ENCODE measurements at regions not wholly inside any gene's neighbourhood (a gene's known extent, or its start where the extent isn't known, plus 50 kb on each side); places are given as distances from the start of the nearest gene placed in this dataset.
"Not testable (repeated sequence)": the region's sequence is repeated elsewhere in the genome, so short reads cannot be mapped to it uniquely, and the experiment has no call there.

DNA sequence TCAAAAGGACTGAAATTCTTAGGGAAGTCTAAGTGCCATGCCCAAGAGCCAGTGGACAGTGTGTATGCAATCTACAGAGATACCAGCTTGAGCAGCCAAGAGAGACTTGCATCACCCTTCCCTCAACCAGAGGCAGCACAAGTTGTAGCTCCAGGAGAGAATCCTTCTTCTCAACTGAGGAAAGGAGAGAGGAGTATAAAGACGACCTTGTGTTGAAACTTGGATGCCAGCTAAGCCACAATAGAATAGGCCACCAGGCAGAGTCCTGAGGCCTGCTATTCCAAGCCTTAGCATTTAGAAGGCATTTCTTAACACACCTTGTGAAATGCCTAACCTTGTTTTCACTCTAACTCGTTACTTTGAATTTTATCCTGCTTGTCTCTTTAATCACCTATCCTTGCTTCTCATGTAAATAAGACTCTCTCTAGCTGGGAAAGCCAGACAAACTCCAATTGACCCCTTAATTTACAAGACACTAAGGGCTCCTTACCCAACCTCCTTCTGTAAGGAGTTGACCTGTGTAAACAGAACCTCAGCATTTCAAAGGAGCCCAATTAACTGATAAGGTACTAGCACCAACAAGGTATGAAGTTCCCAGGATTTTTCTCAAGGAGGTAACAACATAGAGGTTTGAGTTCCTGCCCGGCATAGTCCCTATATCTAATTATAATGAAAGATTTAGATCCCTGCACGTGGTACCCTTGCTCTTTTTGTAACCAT lies 738.8 kb downstream of the AMY1C start:
- no peak for FAIRE-seq

DNA sequence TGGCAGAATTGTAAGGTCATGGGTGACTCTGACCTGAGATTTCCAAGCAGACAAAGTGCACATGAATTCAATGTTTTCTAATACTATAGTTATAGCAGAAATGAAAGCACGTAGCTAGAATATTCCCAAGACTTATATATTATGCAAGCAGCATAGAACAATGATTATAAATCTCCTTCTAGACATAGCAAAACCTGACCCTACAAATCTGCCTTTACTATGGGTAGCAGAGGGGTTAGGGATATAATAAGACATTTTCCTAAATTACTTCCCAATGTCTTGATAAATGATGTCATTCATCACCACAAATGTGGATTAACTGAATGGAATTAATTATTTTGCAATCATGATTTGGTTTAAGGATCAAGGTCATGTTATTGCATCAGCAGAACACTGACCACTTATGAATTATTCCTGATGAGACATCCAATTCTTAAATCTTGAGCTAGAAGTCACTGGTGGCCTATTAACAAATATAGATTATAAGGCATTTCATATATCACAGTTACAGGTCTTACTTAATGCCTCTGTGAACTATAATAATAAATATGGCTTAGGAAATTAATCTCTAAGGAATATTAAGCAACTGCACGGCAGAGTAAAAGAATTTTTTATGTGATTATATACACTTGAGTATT lies 776.6 kb downstream of the AMY1C start:
- no peak for FAIRE-seq

DNA sequence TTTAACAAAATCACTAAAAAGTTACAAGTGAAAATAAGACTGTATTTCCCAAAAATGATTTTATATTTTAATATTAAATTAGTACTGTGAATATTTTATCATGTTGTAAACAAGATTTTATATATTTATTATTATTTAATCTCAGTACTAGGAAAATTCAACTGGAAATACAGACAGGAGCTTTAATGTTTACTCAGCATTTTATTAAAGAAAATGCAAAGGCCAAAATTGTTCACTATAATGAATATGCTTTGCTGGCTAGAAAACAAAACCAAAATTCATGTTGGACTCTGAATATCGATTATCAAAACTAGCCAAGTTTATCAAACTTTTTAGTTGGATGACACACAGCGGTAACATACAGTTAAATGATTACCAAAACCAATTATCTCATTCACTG lies 782.3 kb downstream of the AMY1C start:
- FAIRE-seq = no peak

DNA sequence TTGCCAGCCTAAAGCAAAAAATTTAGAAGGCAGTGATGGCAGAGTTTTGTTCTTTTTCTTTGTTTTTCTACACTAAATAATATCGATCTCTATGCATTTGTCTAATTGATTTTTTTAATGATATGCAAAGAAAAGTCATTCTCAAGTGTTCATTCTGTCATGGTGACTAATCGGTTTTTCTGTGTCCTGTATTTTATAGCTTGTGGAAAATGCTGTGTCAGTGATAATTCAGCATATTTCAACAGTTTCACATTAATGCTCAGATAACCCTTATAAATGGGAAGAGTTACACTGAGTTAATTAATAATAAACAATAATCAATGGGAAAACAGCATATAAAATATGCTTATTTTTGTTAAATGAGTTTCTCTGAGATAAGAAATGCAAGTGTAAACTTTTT lies 824.9 kb downstream of the AMY1C start:
- FAIRE-seq = no peak

DNA sequence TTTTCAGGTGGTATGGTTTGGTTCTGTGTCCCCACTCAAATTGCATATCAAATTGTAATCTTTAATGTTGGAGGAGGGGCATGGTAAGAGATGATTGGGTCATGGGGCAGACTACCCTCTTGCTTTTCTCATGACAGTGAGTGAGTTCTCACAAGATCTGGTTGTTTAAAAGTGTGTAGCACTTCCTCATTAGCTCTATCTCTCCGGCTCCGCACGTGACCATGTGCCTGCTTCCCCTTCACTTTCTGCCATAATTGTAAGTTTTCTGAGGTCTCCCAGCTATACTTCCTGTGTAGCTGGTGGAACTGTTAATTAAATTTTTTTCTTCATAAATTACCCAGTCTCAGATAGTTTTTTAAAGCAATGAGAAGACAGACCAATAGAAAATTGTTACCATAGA lies 843.2 kb downstream of the AMY1C start:
- FAIRE-seq = no peak

DNA sequence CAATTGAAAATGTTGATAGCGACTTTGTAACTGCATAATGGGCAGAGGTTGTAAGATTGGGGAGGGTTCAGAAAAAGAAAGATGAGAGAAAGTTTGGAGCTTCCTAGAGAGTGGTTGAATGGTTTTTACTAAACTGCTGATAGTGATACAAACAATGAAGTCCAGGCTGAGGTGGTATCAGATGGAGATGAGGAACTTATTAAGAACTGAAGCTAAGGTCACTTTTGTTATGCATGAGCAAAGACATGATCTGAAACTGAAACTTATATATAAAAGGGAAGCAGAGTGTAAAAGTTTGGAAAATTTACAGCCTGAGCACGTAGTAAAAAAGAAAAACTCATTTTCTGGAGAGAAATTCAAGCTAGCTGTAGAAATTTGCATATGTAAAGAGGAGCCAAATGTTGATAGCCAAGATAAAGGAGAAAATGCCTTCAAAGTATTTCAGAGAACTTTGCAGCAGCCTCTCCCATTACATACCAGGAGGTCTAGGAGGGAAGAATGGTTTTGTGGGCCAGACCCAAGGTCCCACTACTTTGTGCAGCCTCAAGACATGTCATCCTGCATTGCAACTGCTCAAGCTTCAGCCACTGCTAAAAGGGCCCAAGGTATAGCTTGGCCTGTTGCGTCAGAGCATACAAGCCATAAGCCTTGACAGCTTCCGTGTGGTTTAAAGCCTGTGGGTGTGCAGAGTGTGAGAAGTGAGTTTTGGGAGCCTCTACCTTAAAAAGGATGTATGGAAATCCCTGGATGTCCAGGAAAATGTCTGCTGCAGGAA lies 843.9 kb downstream of the AMY1C start:
- no peak for FAIRE-seq

DNA sequence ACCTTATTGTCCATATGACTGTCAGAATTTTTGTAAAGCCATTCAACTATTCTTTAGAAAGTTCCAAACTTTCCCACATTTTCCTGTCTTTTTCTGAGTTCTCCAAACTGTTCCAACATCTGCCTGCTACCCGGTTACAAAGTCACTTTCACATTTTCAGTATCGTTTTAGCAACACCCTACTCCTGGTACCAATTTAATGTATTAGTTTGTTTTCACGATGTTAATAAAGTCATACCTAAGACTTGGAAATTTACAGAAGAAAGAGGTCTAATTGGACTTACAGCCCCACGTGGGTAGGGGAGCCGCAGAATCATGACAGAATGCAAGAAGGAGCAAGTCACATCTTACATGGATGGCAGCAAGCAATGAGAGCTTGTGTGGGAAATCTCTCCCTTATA lies 867.8 kb downstream of the AMY1C start:
- no peak for FAIRE-seq

DNA sequence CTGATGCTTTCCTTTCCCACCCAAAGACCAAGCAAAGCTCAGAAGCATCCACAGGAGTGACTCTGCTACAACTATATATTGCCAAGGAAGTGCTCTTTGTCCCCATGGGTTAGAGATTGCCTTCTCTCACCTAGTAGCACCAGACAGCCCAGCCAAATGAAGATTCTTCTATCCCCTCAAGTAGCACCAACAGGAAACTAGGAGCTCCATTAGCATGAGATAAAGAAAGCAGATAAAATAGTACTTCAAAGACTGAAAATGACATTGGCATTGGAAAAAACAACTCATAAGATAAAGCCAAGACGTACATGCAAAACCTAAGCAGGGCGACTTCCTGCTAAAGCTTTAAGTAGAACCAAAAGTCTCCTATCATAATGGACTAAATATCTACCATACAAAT lies 871.5 kb downstream of the AMY1C start:
- FAIRE-seq = no peak

DNA sequence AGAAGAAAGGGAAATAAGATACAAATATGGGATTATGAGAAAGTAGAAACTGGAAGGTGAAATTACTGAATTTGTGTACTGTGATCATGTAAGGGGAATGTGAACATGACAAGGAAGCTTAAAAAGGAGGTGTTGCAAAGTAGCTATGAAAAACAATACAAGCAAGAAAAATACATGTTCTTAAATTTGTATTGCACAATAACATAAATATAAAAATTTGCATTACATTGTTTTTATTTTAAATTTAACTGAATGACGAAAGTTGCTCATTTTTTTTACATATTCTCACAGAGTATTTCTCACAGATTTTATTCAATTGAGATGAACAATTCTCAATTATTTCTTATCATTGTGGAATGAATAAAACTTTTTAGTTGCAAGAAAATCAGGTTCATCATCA lies 874.8 kb downstream of the AMY1C start:
- FAIRE-seq = no peak

DNA sequence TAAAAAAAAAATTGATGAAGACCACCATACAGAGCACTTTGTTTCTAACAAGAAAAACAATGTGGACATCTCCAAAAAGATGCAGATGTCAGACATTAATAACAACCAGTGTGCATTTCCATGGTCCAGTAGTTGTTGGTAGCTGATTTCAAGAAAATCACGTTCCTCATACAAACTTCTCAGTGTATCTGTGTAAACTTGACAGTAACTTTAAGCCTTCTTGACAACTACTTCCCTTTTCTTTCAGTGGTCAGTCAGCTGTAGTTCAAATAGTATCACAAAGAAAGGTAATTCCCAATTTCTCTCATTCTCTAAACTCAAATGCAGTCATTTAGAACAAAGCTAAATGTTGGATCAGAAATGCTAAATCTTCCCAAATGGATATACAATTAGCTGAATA lies 879.9 kb downstream of the AMY1C start:
- no peak for FAIRE-seq

DNA sequence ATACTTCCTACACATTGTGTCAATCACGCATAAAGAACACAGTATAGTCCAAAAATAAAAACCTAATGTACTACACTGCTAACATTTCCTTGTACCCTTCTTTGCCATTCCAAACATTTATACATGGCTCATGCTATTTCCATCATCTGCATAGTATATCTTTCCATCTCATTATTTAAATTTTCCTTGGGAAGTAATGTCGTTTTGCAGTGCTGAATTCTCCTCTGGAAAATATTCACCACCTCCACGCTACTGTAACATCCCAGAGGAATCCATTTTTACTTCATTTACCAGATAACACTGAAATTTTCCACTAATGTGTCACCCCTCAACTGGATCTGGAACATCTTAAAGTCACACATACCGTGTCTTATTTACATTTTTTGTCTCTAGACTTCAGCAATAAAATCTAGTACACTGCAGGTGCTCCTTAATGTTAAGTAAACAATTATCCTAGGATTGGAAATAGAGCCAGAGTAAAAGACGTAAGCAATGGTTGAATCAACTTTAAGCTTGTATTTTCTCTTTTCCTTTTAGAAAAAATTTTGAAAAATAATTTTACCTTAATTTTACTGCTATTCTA lies 881.0 kb downstream of the AMY1C start:
- FAIRE-seq = no peak

DNA sequence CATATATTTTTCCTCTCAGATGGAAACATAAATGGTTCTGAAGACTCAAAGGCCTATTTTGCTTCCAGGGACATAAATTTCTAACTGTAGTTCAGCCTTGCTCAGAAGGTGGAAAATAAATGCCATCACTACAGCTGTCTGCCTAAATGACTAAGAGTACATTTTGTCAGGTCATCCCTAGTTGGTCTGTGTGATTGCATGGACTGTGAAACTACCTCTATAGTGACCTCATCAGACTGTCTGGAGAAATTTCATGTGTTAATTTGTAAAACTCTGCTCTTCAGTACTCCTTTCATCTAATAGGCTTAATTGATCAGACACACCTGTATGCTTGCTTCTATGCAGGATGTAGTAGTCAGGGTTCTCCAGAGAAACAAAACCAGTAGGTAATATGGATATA lies 886.9 kb downstream of the AMY1C start:
- no peak for FAIRE-seq

DNA sequence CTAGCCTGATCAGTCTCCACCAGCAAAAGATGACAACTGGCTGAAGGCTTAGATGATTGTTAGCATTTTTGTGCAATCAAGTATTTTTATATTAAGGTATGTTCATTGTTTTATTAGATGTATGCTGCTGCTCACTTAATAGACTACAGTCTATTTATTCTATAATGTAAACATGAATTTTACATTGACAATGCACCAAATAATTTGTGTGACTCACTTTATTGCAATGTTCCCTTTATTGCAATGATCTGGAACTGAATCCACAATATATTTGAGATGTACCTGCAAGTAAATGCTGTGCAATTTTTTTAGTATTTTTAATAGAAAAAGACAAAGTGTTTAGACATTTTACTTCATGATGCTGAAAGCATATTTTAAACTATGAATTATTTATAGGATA lies 896.5 kb downstream of the AMY1C start:
- FAIRE-seq = no peak

DNA sequence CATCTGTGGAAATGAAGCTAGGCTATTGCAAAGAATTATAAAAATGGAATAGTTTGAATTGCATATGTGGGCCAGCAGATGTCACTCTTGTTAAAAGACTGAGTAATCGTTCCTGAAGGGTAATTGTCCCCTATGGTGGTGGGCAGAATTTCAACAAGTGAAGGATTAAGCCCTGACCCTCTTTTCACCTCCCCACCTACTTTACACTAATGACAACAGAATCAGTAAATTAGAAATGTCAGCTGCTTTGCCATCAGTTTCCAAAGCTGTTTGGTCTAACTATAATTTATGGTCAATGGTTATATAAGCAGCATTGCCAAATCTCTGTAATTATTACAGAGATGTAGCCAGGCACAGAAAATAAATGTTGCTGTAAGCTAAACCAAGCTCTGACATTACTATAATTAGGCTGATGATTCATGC lies 898.6 kb downstream of the AMY1C start:
- FAIRE-seq = peak; percentile 95

DNA sequence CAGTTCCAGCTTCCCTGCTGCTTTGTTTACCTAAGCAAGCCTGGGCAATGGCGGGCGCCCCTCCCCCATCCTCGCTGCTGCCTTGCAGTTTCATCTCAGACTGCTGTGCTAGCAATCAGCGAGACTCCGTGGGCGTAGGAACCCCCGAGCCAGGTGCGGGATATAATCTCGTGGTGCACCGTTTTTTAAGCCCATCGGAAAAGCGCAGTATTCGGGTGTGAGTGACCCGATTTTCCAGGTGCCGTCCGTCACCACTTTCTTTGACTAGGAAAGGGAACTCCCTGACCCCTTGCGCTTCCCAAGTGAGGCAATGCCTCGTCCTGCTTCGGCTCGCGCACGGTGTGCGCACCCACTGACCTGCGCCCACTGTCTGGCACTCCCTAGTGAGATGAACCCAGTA lies 914.7 kb downstream of the AMY1C start:
- FAIRE-seq = not testable (repeated sequence)

DNA sequence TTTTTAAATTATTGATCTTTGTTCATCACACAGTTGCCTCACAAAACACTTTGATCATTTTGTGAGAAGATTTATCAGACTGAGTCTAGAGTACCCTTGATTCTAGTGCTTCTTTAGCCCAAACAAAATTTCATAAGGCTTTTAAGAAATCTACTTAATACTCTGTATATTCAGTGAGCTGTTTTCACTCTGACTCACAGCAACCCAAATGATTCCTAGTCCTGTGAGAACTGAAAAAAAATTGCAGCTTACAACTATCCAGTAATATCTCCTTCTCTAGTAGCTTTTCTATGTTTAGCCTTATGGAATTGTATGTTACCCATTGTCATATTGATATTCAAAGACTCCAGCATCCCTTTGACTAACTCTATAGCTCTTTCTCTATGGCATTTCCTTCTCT lies 915.6 kb downstream of the AMY1C start:
- no peak for FAIRE-seq

DNA sequence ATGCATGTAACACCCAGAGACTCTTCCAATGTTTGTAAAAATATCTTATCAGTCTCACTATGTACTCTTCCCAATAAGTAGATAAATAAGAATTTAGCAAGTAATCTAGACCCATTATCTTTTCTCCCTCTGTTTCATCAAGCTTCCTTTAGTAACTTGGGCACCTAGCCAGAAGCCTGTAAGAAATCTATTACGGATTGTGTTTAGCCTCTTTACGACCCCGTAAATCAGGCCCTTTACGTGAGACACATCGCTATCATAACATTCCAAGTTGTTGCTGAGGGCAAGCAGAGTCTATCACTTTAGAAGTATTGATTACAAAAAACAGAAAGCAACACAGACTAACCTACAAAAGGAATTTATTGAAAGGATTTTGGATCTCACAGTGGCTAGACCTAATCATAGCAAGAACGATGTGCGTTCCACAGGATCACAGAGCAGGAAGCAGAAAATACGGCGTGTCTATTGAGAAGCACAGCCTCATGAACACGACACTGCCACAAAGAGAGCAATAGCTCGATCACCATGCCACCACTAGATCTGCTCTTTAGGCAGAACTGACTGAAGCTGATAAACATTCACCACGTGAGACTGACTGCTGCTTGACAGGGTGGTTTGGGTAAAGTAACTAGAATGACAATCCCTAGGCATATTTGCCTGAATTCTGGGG lies 922.1 kb downstream of the AMY1C start:
- no peak for FAIRE-seq

DNA sequence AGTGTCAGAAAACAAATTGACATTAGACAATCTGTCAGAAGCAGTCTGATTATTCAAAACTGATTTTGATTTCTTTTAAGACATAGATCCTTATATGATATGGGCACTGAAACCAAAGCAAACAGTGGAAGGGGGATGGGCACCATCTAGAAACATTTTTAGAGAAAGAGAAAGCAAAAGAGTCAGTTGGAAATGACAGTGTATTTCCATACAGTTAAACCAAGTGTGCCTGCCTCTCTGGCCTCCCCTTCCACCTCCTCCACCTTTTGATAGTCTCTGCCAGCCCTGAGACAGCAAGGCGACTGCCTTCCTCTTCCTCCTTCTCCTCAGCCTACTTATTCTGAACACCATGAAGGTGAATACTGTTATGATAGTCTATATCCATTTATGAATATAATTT lies 949.7 kb downstream of the AMY1C start:
- FAIRE-seq = no peak

DNA sequence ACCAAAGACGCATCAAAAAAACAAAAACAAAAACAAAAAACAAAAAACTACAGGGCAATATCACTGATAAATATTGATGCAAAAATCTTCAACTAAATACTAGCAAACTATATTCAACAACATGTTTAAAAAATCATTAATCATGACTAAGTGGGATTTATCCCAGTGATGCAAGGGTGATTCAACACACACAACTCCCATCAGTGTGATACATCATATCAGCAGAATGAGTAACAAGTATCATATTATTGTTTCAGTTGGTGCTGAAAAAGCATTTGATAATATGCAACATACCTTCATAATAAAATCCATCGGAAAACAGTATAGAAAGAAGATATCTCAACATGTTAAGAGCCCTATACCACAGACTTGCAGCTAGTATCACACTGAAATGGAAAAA lies 953.0 kb downstream of the AMY1C start:
- no peak for FAIRE-seq

DNA sequence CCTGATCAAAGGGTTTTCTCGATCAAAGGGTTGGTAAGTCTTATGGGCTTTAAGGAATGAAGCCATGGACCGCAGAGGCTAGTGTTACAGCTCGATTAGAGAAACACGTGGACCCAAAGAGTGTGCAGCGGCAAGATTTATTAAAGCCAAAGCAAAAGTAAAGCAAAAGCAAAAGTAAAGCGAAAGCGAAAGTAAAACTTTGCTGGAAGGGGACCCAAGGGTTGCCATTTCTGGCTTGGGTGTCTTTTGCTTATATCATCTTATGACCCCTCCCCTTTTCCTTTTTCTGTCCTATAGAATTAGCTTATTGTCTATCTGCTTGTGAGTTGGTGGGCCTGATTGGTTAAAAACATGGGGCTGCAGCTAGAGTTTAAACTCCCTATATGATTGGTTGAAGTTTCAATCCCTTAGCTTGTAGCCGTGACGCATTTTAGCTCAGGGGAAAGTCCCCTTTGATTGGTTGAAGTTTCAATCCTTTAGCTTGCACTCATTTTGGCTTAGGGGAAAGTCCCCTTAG lies 957.0 kb downstream of the AMY1C start:
- FAIRE-seq = no peak

DNA sequence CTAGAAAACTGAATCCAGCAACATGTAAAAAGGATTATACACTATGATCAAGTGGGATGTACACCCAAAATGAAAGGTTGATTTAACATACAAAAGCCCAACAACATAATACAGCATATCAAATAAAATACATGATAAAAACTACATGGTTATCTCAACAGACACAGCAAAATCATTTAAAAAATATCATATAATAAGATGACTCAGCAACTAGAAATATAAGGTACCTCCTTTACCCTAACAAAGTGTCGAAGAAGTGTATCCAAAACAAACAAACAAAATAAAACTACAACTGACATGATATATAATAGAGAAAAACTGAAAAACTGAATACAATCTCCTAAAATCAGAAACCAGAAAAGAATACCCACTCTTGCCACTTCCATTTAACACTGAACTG lies 969.1 kb downstream of the AMY1C start:
- no peak for FAIRE-seq

DNA sequence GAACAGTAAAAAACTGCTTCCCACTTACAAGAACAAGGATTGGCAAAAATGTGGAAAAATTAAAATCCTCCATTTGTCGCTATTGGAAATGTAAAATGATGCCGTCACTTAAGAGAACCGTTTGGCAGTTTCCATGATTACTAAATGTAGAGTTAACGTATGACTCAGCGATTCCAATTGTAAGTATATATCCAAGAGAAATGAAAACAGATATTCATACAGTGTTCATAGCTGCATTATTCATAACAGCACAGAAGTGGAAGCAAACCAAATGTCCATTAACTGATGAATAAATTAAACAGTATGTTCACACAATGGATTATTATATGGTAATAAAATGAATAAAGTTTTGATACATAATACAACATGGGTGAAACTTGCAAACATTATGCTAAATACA lies 971.0 kb downstream of the AMY1C start:
- FAIRE-seq = no peak

DNA sequence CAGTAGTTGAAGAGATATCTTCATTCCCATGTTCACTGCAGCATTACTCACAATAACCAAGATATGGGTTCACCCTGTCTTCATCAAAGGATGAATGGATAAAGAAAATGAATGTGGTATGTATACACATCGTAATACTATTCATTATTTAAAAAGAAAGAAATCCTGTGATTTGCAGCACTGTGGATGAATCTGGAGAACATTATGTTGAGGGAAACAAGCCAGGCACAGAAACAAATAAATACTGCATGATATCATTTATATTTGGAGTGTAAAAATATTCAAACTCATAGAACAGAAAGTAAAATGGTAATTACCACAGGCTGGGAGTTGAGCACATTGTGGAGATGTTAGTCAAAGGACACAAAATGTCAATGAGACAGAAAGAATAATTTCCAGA lies 977.2 kb downstream of the AMY1C start:
- FAIRE-seq = no peak
